ENCODE measurements at regions not wholly inside any gene's neighbourhood (a gene's known extent, or its start where the extent isn't known, plus 50 kb on each side); places are given as distances from the start of the nearest gene placed in this dataset.

- no CpG with 5 or more reads among the region's 4 CpGs for WGBS, 2 experiments (ENCODE audit: extremely low coverage in 2 of 2, insufficient read length in 1 of 2)
- dilution Hi-C loops (cut with HindIII; ENCODE audit: low sequenced_read_pairs, unreplicated experiment) (no loop called here), intact Hi-C loops (cut with micrococcal nuclease) (no loop called here), in situ Hi-C loops (cut with MboI; ENCODE audit: low sequenced_read_pairs) (no loop called here)
- Histone ChIP-seq H3K9me1 (ENCODE audit: insufficient read depth, low read length) (no peaks in the 10 kb centered on the region), H2AFZ (replicated peaks; ENCODE audit: low read length, poor library complexity) (no peak overlapping the region), H3K14ac (replicated peaks; ENCODE audit: low read depth, low read length) (no peak overlapping the region), H3K79me1 (ENCODE audit: low read depth in 1 of 2, low read length in 2 of 2) (no peaks in the 10 kb centered on the region), H3K9me3 (ENCODE audit: control insufficient read depth, insufficient read depth, low read length) (no peaks in the 10 kb centered on the region), H3K27ac (ENCODE audit: insufficient read depth, low read length) (no peak overlapping the region), H2BK15ac (ENCODE audit: low read depth, low read length) (no peak overlapping the region), H3K4me1 (ENCODE audit: control insufficient read depth, insufficient read depth, low read length) (no peaks in the 10 kb centered on the region), H2AK5ac (ENCODE audit: low read depth, low read length) (no peak overlapping the region), H3K18ac (ENCODE audit: low read depth, low read length) (no peak overlapping the region), H2AK9ac (replicated peaks; ENCODE audit: low read depth, low read length, poor library complexity) (no peak overlapping the region), H3K27me3 (ENCODE audit: control insufficient read depth, insufficient read depth, low read length) (no peaks in the 10 kb centered on the region), H3K56ac (ENCODE audit: extremely low read depth, insufficient read depth, low read length) (no peak overlapping the region), H3K23ac (ENCODE audit: low read depth, low read length) (no peak overlapping the region), H4K20me1 (ENCODE audit: insufficient read depth, low read length) (no peaks in the 10 kb centered on the region), H3K4me3 (ENCODE audit: insufficient read depth, low read depth, low read length) (no peak overlapping the region), H4K8ac (ENCODE audit: low read depth in 2 of 2, low read length in 2 of 2) (no peak overlapping the region), H3K4me2 (ENCODE audit: low read depth, low read length) (no peak overlapping the region), H3K9ac (ENCODE audit: low read depth, low read length) (no peak overlapping the region), H2BK20ac (ENCODE audit: low read depth, low read length) (no peak overlapping the region), H4K91ac (ENCODE audit: insufficient read depth, low read depth, low read length) (no peak overlapping the region), H4K5ac (ENCODE audit: low read depth, low read length) (no peak overlapping the region), H3K4ac (ENCODE audit: low read depth, low read length) (no peak overlapping the region), H3K36me3 (ENCODE audit: control insufficient read depth, insufficient read depth, low read length) (no peaks in the 10 kb centered on the region), H2BK120ac (ENCODE audit: low read depth, low read length) (no peak overlapping the region), H2BK5ac (ENCODE audit: low read depth, low read length, poor library complexity, severe bottlenecking) (no peak overlapping the region)
- no TSS peak for BruUV-seq (replicated peaks)
- ChIA-PET POLR2A (ENCODE audit: unreplicated experiment) (interaction anchor here (0.6 to 0.7 kb wide), 3 partner anchors 10 to 124 kb away, joined by 3 to 22 read pairs (median 7); no protein-coding TSS in a partner anchor), CTCF (interaction anchor here (0.6 kb wide), 1 partner anchor 50 kb away, joined by 4 read pairs; no protein-coding TSS in a partner anchor)
- no peak for ATAC-seq (ENCODE audit: low read depth)
- no peak for DNase-seq
- TF ChIP-seq ELK1 (IDR thresholded peaks at IDR 0.05; ENCODE audit: borderline replicate concordance, low read depth, low read length) (no peak), RCOR1 (IDR thresholded peaks at IDR 0.05; ENCODE audit: insufficient replicate concordance, low read length) (no peak), CTCF (conservative IDR thresholded peaks at IDR 0.05; ENCODE audit: low read depth, low read length) (no peak), POLR2A (IDR thresholded peaks at IDR 0.05; ENCODE audit: low read depth, low read length) (no peak), RAD21 (IDR thresholded peaks at IDR 0.05; ENCODE audit: low read length) (no peak), MAZ (IDR thresholded peaks at IDR 0.05; ENCODE audit: borderline replicate concordance, low read depth, low read length) (no peak), RFX5 (IDR thresholded peaks at IDR 0.05; ENCODE audit: low read depth, low read length) (no peak), MXI1 (IDR thresholded peaks at IDR 0.05; ENCODE audit: borderline replicate concordance, low read depth, low read length) (no peak), CEBPB (IDR thresholded peaks at IDR 0.05; ENCODE audit: low read depth, low read length) (no peak), NFE2L2 (IDR thresholded peaks at IDR 0.05; ENCODE audit: low read depth, low read length) (no peak), BHLHE40 (IDR thresholded peaks at IDR 0.05; ENCODE audit: low read depth, low read length) (no peak), CHD1 (IDR thresholded peaks at IDR 0.05; ENCODE audit: low read depth, low read length) (no peak), FOS (IDR thresholded peaks at IDR 0.05; ENCODE audit: low read depth, low read length) (no peak), USF2 (IDR thresholded peaks at IDR 0.05; ENCODE audit: low read depth, low read length) (no peak)
These were observed 554.8 kb upstream of the MEF2C start for GRCh38 chr5:89437450-89438435.
